GM10248 (cell line): ENCODE measurements at regions not wholly inside any gene's neighbourhood (a gene's known extent, or its start where the extent isn't known, plus 50 kb on each side); places are given as distances from the start of the nearest gene placed in this dataset.
"Not testable (repeated sequence)": the region's sequence is repeated elsewhere in the genome, so short reads cannot be mapped to it uniquely, and the experiment has no call there.

Experiments used
- CTCF ChIA-PET: fragments of 300-600 bp; sonication (Branson Sonifier 250); formaldehyde crosslinking; extraction: SDS; loops from one replicate; lab custom pipeline; 2021; ENCODE audit warnings: antibody characterized with exemption; lab: Yijun Ruan, JAX
- POLR2A ChIA-PET: fragments of 350-650 bp; sonication (Branson Sonifier 250); formaldehyde crosslinking; extraction: SDS; loops from one replicate; lab custom pipeline; 2020; ENCODE audit warnings: antibody characterized with exemption; lab: Yijun Ruan, JAX
- DNase-seq: peaks from one replicate; pipeline ENCODE4 v3.0.0; 2012; ENCODE audit errors: extremely low spot score
- CTCF ChIP-seq: IDR thresholded peaks from 2 replicates; pipeline ENCODE4 v1.5.1; 2012; ENCODE audit warnings: mild to moderate bottlenecking, low read depth; ENCODE audit errors: extremely low read depth, missing control alignments, control extremely low read depth

- no peak for DNase-seq
- TF ChIP-seq CTCF: no peak
- ChIA-PET CTCF (interaction anchor here (1.9 kb wide), 1 partner anchor 29 kb away, joined by 4 read pairs; no protein-coding TSS in a partner anchor), POLR2A (no interaction called here)
Observed at GRCh38 chr1:227486559-227486958, 76.8 kb upstream of the ZNF678 start.

DNA sequence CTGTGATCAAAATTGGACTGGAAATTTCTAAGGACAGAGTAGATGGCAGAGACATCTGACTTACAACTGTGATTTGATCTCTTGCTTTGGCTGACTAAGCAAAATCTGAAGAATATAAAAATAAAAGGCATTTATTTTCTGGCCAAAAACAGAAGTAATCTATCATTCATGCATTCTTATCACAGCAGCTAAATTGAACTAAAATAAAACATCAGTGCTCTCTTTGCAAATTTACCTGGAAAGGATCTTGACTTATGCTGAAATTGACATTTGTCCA, 81.4 kb upstream of the ZNF678 start:
- no peak for DNase-seq
- ChIA-PET CTCF (interaction anchor here (0.9 to 3.1 kb wide), 9 partner anchors 11 to 518 kb away, joined by 3 to 14 read pairs (median 6); partner anchors contain the start of gene WNT9A), POLR2A (no interaction called here)
- TF ChIP-seq CTCF: no peak

DNA sequence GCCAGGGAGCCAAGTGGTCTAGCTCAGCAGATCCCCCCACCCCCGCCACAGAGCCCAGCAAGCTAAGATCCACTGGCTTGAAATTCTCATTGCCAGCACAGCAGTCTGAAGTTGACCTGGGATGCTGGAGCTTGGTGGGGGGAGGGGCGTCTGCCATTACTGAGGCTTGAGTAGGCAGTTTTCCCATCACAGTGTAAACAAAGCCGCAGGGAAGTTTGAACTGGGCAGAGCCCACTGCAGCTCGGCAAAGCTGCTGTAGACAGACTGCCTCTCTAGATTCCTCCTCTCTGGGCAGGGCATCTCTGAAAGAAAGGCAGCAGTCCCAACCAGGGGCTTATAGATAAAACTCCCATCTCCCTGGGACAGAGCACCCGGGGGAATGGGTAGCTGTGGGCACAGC, 89.3 kb upstream of the ZNF678 start:
- POLR2A ChIA-PET, CTCF ChIA-PET, DNase-seq: not testable (repeated sequence)

GRCh38 chr1:227472772-227473171, 90.6 kb upstream of the ZNF678 start:
- ChIA-PET POLR2A (no interaction called here), CTCF (interaction anchor here (1.0 to 2.8 kb wide), 3 partner anchors 9 to 24 kb away, joined by 3 to 14 read pairs (median 3); no protein-coding TSS in a partner anchor)
- no peak for TF ChIP-seq CTCF
- DNase-seq: no peak

GRCh38 chr1:227470688-227471087, 92.7 kb upstream of the ZNF678 start:
- ChIA-PET CTCF (interaction anchor here (2.8 kb wide), 1 partner anchor 11 kb away, joined by 14 read pairs; no protein-coding TSS in a partner anchor), POLR2A (no interaction called here)
- DNase-seq: no peak
- TF ChIP-seq CTCF: no peak

DNA sequence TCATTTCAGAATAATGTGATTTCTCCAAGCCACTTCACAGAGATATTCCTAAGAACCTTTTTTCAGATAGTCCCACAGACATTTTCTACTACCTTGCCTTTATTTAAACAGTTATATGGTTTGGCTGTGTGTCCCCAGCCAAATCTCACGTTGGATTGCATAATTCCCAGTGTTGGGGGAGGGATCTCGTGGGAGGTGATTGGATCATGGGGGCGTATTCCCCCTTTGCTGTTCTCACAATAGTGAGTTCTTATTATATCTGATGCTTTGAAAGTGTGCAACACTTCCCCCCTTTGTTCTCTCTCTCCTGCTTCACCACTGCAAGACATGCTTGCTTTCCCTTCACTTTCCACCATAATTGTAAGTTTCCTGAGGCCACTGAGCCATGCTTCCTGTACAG, 93.6 kb upstream of the ZNF678 start:
- ChIA-PET POLR2A (no interaction called here), CTCF (interaction anchor here (2.8 kb wide), 1 partner anchor 12 kb away, joined by 14 read pairs; no protein-coding TSS in a partner anchor)
- DNase-seq: no peak
- no peak for TF ChIP-seq CTCF

DNA sequence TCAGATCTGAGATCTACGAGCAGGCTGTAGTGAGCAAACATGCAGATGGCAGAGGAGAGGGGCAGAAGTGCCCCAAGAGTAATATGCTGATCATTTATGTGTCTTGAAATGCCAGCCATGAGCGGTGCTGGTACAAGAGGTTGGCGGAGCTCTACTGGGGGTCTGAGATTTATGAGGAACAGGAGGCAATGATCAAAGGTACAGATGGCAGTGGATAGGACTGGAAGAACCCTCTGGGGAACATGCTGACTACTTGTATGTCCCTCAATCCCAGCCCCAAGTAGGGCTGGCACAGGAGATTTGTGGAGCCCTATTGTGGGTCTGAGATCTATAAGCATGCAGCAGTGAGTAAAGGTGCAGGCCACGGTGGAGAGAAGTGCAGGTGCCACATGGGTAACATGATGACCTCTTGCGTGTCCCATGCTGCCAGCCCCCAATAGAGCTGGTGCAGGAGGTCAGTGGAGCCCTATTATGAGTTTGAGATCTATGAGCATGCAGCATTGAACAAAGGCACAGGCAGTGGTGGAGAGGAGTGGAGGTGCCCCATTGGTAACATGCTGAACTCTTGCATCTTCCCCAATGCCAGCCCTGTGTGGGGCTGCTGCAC, 97.2 kb upstream of the ZNF678 start:
- DNase-seq: no peak
- CTCF ChIA-PET: interaction anchor here (1.0 kb wide), 1 partner anchor 15 kb away, joined by 3 read pairs; no protein-coding TSS in a partner anchor
- TF ChIP-seq CTCF: no peak
- POLR2A ChIA-PET: no interaction called here
